ENCODE measurements at regions not wholly inside any gene's neighbourhood (a gene's known extent, or its start where the extent isn't known, plus 50 kb on each side); places are given as distances from the start of the nearest gene placed in this dataset.

GRCh38 chr7:34337163-34337562 is 320.9 kb upstream of the NPSR1 start:
- no peak for DNase-seq
- H3K36me3 Mint-ChIP-seq (ENCODE audit: insufficient read depth in 1 of 3, low read depth in 3 of 3) = no peaks in the 10 kb centered on the region
- H3K27ac ChIP-seq (ENCODE audit: insufficient read length, low read depth, low read length) = no peak overlapping the region
- H4K91ac ChIP-seq (ENCODE audit: insufficient read length, low read depth, low read length) = no peak overlapping the region
- H3K79me2 ChIP-seq (ENCODE audit: insufficient read depth, low read length) = no peaks in the 10 kb centered on the region
- H3K27me3 Mint-ChIP-seq (ENCODE audit: low read depth) = no peaks in the 10 kb centered on the region
- no peaks in the 10 kb centered on the region for H3K23me2 ChIP-seq (ENCODE audit: insufficient read length, low read depth, low read length, poor library complexity, severe bottlenecking)
- no peak overlapping the region for H3K4ac ChIP-seq (ENCODE audit: low read depth, low read length)
- no peaks in the 10 kb centered on the region for H3K27me3 ChIP-seq (ENCODE audit: insufficient read depth, low read length)
- H2BK15ac ChIP-seq (ENCODE audit: low read depth, low read length) = no peak overlapping the region
- no peak overlapping the region for H3K23ac ChIP-seq (ENCODE audit: insufficient read length, low read depth, low read length)
- H3K4me3 Mint-ChIP-seq = no peak overlapping the region
- no peaks in the 10 kb centered on the region for H3K4me1 ChIP-seq (ENCODE audit: insufficient read depth, low read length)
- no peak overlapping the region for H3K14ac ChIP-seq (ENCODE audit: insufficient read depth, low read length)
- no peak overlapping the region for H3K9ac ChIP-seq (ENCODE audit: extremely low read depth, insufficient read length, low read length)
- H2BK12ac ChIP-seq (ENCODE audit: insufficient read length, low read depth, low read length) = no peak overlapping the region
- no peak overlapping the region for H2BK5ac ChIP-seq (ENCODE audit: insufficient read length, low read length)
- H3T11ph ChIP-seq (ENCODE audit: low read length) = no peak overlapping the region
- no peak overlapping the region for H2BK120ac ChIP-seq (ENCODE audit: low read depth, low read length, poor library complexity, severe bottlenecking)
- no CpG with 5 or more reads among the region's 1 CpG for WGBS (ENCODE audit: extremely low coverage, insufficient read length, low lambda C conversion rate)
- no peak overlapping the region for H3K18ac ChIP-seq (ENCODE audit: insufficient read length, low read depth, low read length)
- peaks cover 13 to 14% of the 10 kb centered on the region in 2 experiments for H3K4me1 Mint-ChIP-seq
- no peak overlapping the region for H3K27ac Mint-ChIP-seq
- no peaks in the 10 kb centered on the region for H3K9me3 ChIP-seq (ENCODE audit: control insufficient read depth, low read depth, low read length)
- no peak overlapping the region for H3K56ac ChIP-seq (ENCODE audit: insufficient read length, low read depth, low read length)
- no peak overlapping the region for H2AK5ac ChIP-seq (ENCODE audit: insufficient read length, low read length)
- no peak overlapping the region for H2AFZ ChIP-seq (ENCODE audit: low read length)
- TF ChIP-seq CTCF (conservative IDR thresholded peaks at IDR 0.05) = no peak
- no peak overlapping the region for H3K4me2 ChIP-seq (ENCODE audit: insufficient read depth, insufficient read length, low read length)
- H2BK20ac ChIP-seq (ENCODE audit: low read depth, low read length, poor library complexity, severe bottlenecking) = no peak overlapping the region
- H3K79me1 ChIP-seq (ENCODE audit: insufficient read depth, low read depth, low read length, poor library complexity, severe bottlenecking) = no peaks in the 10 kb centered on the region
- H3K9me3 Mint-ChIP-seq = peaks cover 0 to 2% of the 10 kb centered on the region in 2 experiments; a peak in 1 of 5 replicates
- no peak overlapping the region for H4K8ac ChIP-seq (replicated peaks; ENCODE audit: insufficient read length, low read depth, low read length)
- H4K20me1 ChIP-seq (ENCODE audit: control insufficient read depth, insufficient read depth, insufficient read length) = no peaks in the 10 kb centered on the region
- H4K5ac ChIP-seq (ENCODE audit: insufficient read length, low read depth, low read length) = no peak overlapping the region

Measured in H9 (cell line).